GM21786 (cell line): ENCODE measurements at regions not wholly inside any gene's neighbourhood (a gene's known extent, or its start where the extent isn't known, plus 50 kb on each side); places are given as distances from the start of the nearest gene placed in this dataset.

ENCODE experiments used
- ATAC-seq: cut with Tn5 transposase; IDR thresholded peaks from one replicate; pipeline ENCODE4 v1.9.1; 2021; ENCODE audit not compliant: unreplicated experiment

DNA sequence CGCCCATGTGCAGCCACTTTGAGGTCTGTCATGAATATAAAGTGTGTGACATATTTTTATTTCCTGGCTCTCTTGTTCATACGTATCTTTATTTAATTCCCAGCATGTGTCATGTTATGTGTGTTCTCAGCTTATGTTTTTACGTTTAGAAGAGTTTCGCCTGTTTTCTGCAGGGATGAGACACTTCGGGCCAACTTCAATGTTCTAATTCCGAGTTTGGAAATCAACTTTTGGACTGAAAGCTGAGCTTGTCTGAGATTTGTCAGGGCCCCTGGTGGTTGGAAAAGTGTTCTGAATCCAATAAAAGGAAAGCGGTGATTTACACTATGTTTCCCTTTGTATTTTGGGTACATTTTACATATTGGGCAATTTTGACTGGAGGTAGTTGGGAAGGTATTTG is 810.7 kb downstream of the TBC1D22A start:
- no peak for ATAC-seq

DNA sequence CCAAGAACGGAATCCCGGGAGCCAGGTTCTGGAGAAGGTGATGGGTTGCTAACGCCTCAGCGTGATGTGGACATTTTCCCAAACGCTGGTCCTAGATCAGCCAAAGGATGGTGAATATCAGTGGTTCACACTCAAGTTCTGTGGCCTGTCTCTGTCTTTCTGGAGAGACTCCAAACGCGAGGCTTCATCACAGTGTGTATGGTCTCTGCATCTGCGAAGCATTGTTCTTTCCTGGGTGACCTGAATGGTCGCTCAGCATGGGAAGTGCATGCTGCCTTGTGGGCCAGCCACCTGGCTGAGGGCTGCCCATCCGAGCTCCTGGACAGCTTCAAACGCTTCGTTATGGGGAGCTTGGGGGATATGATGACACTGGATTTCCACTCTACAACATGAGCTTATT is 810.0 kb downstream of the TBC1D22A start:
- ATAC-seq: no peak

DNA sequence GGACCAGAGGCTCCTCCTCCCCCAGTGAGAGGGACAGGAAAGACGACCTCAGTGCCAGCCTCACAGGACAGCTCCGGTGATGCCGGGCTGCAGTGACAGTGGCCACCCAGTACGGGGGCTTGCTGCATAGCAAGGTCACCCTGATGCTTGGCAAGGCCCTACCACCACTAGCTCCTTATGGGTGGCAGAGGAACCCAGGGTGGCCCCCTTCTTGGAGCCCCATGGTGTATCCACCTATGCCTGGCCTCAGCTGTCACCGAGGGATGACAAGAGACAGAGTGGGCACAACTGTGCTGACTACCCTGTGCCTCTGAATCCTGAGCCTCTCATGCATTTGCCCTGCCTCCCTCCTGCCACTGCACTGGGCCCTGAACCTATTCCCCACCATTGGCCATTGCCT is 809.2 kb downstream of the TBC1D22A start:
- ATAC-seq: no peak

GRCh38 chr22:47570851-47571250 is 808.4 kb downstream of the TBC1D22A start:
- no peak for ATAC-seq

DNA sequence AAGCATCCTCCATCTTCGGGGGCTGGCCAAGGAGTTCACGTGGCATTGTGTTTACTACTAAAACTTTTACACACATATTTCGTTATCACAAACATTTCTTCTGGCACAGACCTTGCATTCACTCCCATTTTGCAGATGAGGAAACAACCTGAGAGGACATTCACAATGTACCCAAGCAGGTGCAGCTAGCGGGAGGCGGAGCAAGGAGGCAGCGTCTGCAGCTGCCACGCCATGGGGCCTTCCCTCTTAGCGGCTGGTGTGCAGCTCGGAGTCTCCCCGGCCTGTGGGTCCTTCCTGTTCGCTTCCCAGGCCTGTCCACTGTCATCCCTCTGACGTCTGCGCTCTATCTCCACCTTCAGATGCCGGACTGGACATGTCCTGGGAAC is 807.8 kb downstream of the TBC1D22A start:
- ATAC-seq: no peak

DNA sequence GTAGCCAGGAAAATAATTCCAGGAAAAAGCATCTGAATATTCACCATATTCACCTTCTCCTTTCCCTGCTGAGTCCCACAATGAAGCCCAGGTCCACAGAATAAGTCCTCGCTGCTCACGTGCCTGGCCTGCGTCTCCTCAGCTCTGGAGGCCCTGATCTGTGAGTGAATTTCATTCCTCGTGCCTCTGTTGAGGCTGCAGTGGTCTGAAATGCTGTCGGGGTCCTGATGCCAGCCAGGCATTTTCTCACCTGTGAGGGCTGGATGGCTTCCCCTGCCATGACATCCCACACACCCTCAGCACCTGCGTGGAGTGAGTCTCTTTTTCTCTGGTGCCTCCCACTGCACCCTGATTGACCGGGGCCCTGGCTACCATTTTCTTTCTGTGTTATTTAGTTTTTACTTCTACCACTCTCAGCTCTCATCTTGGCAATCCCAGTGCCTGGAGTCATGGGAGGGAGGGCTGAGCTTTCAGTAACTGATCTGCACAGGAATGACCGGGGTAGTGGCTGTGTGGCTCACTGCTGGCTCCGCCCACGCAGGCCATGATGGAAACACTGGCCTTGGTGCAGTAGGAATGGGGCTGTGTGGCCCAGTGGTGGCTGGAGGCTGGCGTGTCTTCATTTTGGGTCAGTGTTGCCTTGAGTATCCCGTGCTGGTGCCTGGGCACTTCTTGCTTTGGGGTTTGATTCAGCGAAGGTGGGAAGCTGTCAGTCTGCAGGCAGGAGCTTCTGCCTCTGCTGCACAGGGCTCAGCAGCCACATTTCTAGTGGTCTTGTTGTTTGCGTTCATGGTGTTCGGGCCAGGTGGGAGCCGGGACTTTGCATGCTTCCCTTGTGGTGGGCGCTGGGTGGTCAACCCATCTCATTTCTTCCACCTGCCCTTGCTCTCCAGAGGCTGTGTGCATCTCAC is 807.2 kb downstream of the TBC1D22A start:
- ATAC-seq: no peak

DNA sequence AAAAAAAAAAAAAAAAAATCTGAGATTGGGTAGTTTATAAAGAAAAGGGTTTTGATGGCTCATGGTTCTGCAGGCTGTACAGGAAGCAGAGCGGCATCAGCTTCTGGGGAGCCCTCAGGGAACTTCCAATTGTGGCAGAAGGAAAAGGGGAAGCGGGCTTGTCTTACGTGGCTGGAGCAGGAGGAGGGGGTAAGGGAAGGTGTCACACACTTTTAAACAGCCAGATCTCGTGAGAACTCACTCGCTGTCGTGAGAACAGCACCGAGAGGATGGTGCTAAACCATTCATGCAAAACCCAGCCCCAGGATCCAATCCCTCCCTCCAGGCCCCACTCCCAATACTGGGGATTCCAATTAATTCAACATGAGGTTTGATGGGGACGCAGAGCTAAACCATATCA is 806.2 kb downstream of the TBC1D22A start:
- ATAC-seq: no peak

GRCh38 chr22:47567126-47568090 is 805.0 kb downstream of the TBC1D22A start:
- no peak for ATAC-seq

- ATAC-seq: no peak
Observed at GRCh38 chr22:47566491-47566890, 804.0 kb downstream of the TBC1D22A start.

- ATAC-seq: no peak
Observed at GRCh38 chr22:47565607-47566006, 803.2 kb downstream of the TBC1D22A start.

DNA sequence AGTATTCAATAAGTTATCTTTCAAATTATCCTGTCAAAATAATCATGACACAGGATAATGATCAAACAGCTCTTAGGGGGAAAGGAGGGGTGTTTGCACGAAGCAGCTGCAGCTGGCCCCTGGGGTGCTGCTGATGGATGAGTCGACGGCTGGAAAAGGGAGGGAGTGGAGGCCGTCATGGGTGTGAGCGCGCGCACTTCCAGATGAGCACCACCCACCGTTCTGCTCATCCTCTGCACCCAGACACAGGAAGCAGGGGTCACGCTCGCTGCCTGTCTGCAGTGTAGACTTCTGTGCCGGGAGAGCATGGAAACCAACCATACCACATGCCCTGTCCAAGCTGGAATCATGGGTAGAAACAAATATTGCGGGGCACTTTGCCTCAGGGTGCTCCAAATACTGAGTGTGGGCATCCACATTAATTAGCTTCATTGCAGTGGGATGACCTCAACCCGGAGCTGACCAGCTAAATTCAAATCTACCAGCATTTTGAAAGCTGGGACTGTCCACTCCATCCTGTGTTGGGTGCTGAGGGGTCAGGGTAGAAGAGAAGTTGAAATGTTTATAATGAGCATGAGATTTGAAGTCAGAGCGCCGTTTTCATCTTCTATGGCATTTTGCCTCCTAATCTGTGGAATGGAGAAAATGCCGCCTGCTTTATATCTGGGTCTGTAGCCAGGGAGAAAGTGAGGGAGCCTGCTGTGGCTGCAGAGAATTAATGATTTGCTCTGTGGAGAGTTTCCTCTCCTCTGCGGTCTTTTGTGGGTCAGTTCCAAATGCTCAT is 802.4 kb downstream of the TBC1D22A start:
- ATAC-seq: no peak

DNA sequence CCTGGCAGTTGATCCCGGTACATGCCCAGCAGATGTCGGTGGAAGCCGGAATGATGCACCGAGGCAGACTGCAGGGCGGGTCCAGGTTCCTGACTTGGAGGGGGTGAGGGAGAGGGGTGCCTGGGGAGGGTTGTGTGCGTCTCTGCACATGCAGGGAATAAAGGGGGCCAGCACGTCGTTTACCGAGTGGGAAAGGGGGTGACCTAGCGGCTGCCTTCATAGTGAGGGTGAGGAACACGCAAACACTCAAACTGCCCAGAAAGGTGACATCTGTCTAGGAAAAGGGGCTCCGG is 801.7 kb downstream of the TBC1D22A start:
- no peak for ATAC-seq

DNA sequence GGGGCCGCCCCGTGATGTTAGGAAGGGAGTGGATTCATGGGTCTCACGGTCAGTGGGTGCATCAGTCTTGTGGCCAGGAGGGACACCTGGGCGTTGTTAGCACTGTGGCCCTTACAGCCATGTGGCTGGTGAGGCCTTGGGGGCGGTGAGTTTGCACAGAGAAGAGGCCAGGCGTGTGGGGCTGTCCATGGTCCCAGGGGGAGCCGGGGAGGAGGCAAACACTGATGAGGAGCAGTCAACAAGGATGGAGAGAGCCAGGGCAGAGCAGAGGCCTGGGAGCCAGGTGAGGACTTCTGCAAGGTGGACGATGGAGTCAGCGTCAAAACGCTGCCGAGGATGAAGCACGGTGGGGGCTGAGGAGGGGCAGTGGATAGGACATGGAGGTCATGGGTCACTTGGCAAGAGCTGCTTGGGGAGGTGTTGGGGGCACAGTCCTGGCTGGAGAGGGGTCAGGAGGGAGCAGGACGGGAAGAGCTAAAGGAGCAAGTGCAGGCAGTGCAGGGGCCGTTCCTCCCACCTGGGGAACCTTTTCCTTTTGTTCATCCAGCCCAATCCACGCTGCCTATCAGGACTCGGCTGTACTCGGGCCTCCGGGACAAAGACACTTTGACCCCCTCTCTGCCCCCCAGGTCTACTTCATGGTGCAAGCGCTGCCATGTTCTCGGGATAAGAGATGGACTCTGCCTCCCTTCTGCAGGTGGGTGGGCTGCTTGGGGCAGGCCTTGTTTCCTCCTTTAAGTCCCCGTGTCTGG is 801.1 kb downstream of the TBC1D22A start:
- ATAC-seq: no peak

DNA sequence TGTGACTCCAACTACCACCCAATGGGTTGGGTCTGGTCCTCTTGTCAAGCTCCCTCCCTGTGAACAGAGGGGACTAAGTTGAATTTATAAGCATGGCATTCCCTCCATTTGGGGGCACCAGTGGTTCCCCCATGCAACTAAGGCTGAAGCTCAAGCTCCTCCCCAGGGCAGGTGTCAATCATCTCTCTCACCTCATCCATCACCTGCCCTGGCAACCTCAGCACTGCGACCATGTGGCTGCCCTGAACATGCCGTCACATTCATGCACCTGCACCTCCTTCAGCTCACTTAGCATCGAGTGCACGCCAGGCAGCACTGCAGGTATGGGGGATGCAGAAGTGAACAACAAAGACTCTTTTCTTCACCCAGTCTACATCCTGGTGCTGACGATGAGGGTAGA is 799.3 kb downstream of the TBC1D22A start:
- no peak for ATAC-seq

GRCh38 chr22:47561115-47561675 is 798.7 kb downstream of the TBC1D22A start:
- ATAC-seq: no peak

DNA sequence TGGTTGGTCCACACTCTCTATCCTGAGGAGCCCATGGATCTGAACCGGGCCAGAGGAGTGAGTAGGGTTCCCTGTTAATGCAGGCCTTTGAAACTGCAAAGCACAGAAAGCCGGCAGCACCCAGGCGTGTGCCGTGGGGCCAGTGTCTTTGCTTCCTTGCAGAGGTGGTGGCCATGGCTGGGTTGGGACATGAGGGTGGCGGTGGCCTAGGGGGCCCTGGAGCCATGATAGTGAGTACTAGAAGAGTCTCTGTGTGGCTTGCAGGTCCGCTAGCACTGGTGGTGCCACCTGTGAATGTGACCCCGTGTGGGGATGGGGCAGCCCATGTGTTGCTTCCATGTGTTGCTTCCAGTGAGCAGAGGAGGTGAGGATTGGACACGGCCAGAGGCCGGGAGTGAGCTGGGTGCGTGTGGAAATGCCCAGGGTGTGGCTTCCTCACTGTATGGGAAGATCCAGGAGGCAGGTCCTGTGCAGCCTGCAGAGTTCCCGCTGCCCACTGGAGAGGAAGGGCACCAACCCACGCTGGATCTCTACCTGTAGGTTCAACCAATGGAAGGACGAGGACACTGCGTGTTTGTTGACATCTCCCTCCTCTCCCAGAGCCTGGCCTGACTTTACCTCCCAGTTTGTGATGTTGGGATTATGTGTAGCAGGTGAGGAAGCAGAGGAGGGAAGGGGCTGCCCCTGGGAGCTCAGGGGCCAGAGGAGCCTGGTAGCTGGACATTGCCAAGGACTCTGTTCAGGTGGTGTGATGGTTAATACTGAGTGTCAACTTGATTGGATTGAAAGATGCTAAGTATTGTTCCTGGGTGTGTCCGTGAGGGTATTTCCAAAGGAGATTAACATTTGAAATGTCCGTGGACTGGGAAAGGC is 796.6 kb downstream of the TBC1D22A start:
- ATAC-seq: no peak

- no peak for ATAC-seq
Observed at GRCh38 chr22:47556473-47556872, 794.0 kb downstream of the TBC1D22A start.

- ATAC-seq: no peak
Observed at GRCh38 chr22:47553436-47553835, 791.0 kb downstream of the TBC1D22A start.

DNA sequence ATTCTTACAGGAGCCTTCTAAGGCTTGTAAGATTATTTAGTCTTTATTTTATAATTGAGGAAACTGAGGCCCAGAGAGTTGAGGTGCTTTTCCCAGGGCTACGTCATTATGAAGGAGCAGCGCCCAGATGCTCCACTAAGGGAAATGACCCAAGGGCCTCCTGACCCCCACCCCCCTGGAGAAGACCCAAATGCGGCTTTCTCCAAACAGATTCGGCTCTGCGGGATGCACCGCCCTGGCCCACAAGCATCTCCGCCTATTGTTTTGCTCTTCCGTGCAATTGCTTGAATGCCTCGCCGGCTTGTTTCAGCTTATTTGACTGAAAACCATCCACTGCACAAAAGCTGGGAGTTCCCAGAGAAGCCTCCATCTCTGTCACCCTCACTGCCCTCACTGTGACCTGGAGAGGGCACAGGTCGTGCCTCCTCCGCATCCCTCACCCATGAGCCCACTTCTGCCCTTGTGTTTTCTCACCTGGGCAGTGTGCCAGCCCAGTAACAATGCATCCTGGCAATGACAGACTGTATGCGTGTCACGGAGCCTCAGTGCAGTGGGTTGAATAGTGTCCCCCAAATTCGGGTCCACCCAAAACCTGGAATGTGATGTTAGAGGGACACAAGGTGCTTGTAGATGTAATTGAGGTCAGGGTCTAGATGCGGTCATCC is 790.2 kb downstream of the TBC1D22A start:
- ATAC-seq: no peak
